ENCODE measurements at regions not wholly inside any gene's neighbourhood (a gene's known extent, or its start where the extent isn't known, plus 50 kb on each side); places are given as distances from the start of the nearest gene placed in this dataset.

GRCh38 chr5:2576823-2577222 is 174.7 kb downstream of the IRX2 start:
- H3K27me3 ChIP-seq (replicated peaks; ENCODE audit: control insufficient read depth, insufficient read depth, low read length, poor library complexity, severe bottlenecking): no peaks in the 10 kb centered on the region

GRCh38 chr5:2575871-2576270 is 175.6 kb downstream of the IRX2 start:
- Histone ChIP-seq H3K4me3 (ENCODE audit: insufficient read depth, low read depth, low read length, poor library complexity, severe bottlenecking) (no peak overlapping the region), H3K27me3 (replicated peaks; ENCODE audit: control insufficient read depth, insufficient read depth, low read length, poor library complexity, severe bottlenecking) (no peaks in the 10 kb centered on the region), H3K4me1 (ENCODE audit: control insufficient read depth, insufficient read depth, low read length, poor library complexity, severe bottlenecking) (no peaks in the 10 kb centered on the region), H3K9me3 (ENCODE audit: control insufficient read depth, low read length) (no peaks in the 10 kb centered on the region), H3K27ac (ENCODE audit: insufficient read depth, low read length, poor library complexity, severe bottlenecking) (no peak overlapping the region), H3K36me3 (ENCODE audit: control insufficient read depth, insufficient read depth, low read length) (no peaks in the 10 kb centered on the region)
- no peak for DNase-seq

More at GRCh38 chr5:2576823-2577222, 174.7 kb downstream of the IRX2 start:
- Histone ChIP-seq H3K27ac (ENCODE audit: insufficient read depth, low read length, poor library complexity, severe bottlenecking) (no peak overlapping the region), H3K9me3 (ENCODE audit: control insufficient read depth, low read length) (no peaks in the 10 kb centered on the region), H3K4me1 (ENCODE audit: control insufficient read depth, insufficient read depth, low read length, poor library complexity, severe bottlenecking) (no peaks in the 10 kb centered on the region), H3K4me3 (ENCODE audit: insufficient read depth, low read depth, low read length, poor library complexity, severe bottlenecking) (no peak overlapping the region), H3K36me3 (ENCODE audit: control insufficient read depth, insufficient read depth, low read length) (no peaks in the 10 kb centered on the region)
- no peak for DNase-seq

DNA sequence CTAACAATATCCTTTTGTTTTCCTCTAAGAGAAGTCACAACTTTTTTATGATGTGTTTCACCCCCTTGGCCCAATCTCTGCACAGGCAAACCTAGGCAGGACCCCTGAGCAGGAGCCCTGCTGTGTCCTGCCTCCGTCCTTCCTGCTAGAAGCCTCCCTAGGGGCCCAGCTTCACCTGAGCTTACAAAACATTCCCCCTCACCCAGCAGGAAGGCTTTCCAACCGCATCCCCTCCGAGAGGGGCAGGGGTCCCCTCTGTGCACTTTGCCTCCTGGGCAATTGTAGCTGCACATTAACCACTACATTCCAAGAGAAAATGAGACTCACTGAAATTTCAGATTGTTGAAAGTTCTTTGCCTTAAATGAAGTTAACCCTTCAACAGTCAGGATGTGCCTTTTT is 176.2 kb downstream of the IRX2 start:
- Histone ChIP-seq H3K9me3 (ENCODE audit: control insufficient read depth, low read length) (no peaks in the 10 kb centered on the region), H3K27ac (ENCODE audit: insufficient read depth, low read length, poor library complexity, severe bottlenecking) (no peak overlapping the region), H3K4me1 (ENCODE audit: control insufficient read depth, insufficient read depth, low read length, poor library complexity, severe bottlenecking) (no peaks in the 10 kb centered on the region), H3K36me3 (ENCODE audit: control insufficient read depth, insufficient read depth, low read length) (no peaks in the 10 kb centered on the region), H3K27me3 (replicated peaks; ENCODE audit: control insufficient read depth, insufficient read depth, low read length, poor library complexity, severe bottlenecking) (no peaks in the 10 kb centered on the region), H3K4me3 (ENCODE audit: insufficient read depth, low read depth, low read length, poor library complexity, severe bottlenecking) (no peak overlapping the region)
- DNase-seq: no peak

DNA sequence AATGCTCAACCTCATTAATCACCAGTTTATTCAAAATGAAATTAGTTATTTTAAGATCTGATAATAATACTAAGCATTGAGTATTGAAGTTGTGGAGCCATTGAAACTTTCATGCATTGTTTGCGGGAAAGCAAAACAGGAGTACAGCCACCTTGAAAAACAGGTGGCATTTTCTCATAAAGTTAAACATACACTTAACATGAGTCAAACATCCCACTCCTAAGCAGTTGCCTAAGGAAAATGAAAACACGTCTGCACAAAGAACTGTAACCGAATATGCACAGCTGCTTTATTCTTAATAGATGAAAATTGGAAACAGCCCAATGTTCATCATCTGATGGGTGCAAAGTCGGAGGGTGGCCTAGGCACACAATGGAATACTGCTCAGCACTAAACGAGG is 177.3 kb downstream of the IRX2 start:
- Histone ChIP-seq H3K9me3 (ENCODE audit: control insufficient read depth, low read length) (no peaks in the 10 kb centered on the region), H3K27ac (ENCODE audit: insufficient read depth, low read length, poor library complexity, severe bottlenecking) (no peak overlapping the region)

GRCh38 chr5:2570586-2570985 is 180.9 kb downstream of the IRX2 start:
- no peaks in the 10 kb centered on the region for H3K9me3 ChIP-seq (ENCODE audit: control insufficient read depth, low read length)
- no peak overlapping the region for H3K4me3 ChIP-seq (ENCODE audit: insufficient read depth, low read depth, low read length, poor library complexity, severe bottlenecking)
- DNase-seq: no peak
- H3K27me3 ChIP-seq (replicated peaks; ENCODE audit: control insufficient read depth, insufficient read depth, low read length, poor library complexity, severe bottlenecking): no peaks in the 10 kb centered on the region
- no peaks in the 10 kb centered on the region for H3K36me3 ChIP-seq (ENCODE audit: control insufficient read depth, insufficient read depth, low read length)
- H3K27ac ChIP-seq (ENCODE audit: insufficient read depth, low read length, poor library complexity, severe bottlenecking): no peak overlapping the region
- H3K4me1 ChIP-seq (ENCODE audit: control insufficient read depth, insufficient read depth, low read length, poor library complexity, severe bottlenecking): no peaks in the 10 kb centered on the region

More for the DNA sequence above, 177.3 kb downstream of the IRX2 start:
- Histone ChIP-seq H3K4me1 (ENCODE audit: control insufficient read depth, insufficient read depth, low read length, poor library complexity, severe bottlenecking) (no peaks in the 10 kb centered on the region), H3K4me3 (ENCODE audit: insufficient read depth, low read depth, low read length, poor library complexity, severe bottlenecking) (no peak overlapping the region), H3K27me3 (replicated peaks; ENCODE audit: control insufficient read depth, insufficient read depth, low read length, poor library complexity, severe bottlenecking) (no peaks in the 10 kb centered on the region), H3K36me3 (ENCODE audit: control insufficient read depth, insufficient read depth, low read length) (no peaks in the 10 kb centered on the region)
- no peak for DNase-seq

DNA sequence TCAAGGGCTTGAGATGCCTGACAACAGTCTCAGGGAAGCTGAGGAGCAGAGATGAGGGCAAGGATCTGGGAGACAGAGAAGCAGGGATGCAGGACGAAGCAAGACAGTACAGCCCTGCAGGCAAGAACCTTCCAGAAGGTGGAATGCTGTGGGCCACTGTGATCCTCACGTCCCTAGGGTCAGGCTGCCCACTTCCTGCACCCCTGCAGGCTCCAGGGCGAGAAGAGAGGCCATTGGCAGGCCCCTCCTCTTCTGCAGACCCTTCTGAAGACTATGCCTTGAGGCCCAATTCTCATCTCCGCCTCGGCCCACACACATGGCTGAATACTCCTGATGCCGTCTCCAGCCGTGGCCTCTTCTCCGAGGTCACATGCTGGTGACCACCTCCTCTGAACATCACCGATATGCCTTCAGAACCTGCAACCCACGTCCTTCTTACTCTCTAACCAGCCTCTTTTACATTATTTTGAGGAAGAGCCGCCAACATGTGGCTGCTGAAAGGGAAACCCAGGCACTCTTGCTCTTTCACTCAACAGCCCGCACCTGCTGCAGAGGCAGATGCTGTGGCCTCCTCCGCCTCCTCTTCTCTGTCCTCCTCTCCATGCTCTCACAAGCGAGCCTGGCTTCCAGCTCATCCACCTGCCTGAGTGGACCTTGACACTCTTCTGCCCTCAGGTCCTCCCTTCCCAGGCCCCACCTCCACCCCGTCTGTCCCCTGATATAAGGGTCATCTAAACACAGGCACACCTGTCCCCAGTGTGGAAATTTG is 181.5 kb downstream of the IRX2 start:
- Histone ChIP-seq H3K27me3 (replicated peaks; ENCODE audit: control insufficient read depth, insufficient read depth, low read length, poor library complexity, severe bottlenecking) (no peaks in the 10 kb centered on the region), H3K4me3 (ENCODE audit: insufficient read depth, low read depth, low read length, poor library complexity, severe bottlenecking) (no peak overlapping the region), H3K36me3 (ENCODE audit: control insufficient read depth, insufficient read depth, low read length) (no peaks in the 10 kb centered on the region), H3K9me3 (ENCODE audit: control insufficient read depth, low read length) (no peaks in the 10 kb centered on the region), H3K4me1 (ENCODE audit: control insufficient read depth, insufficient read depth, low read length, poor library complexity, severe bottlenecking) (no peaks in the 10 kb centered on the region), H3K27ac (ENCODE audit: insufficient read depth, low read length, poor library complexity, severe bottlenecking) (no peak overlapping the region)
- DNase-seq: no peak

DNA sequence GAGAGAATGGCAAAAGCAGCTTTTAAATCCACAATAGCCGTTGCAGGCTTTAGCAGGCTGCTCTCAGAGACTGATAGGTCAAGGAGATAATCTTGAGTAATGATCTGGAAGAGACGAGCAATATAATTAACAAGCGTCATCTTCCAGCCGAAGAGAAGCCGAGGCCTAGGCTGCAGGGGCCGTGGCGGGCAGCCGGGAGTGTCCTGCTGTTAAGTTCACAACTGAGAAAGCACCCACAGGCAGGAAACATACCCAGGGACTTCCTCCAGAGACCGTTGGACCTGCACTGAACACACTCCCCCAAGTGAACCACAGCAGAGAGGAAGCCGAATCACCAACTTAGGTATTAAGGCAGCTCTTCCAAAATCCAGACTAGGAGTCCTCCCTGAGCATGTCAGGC is 182.3 kb downstream of the IRX2 start:
- H3K9me3 ChIP-seq (ENCODE audit: control insufficient read depth, low read length): no peaks in the 10 kb centered on the region

GRCh38 chr5:2566284-2566683 is 185.2 kb downstream of the IRX2 start:
- no peak overlapping the region for H3K4me3 ChIP-seq (ENCODE audit: insufficient read depth, low read depth, low read length, poor library complexity, severe bottlenecking)
- DNase-seq: no peak

More for the DNA sequence above, 182.3 kb downstream of the IRX2 start:
- H3K36me3 ChIP-seq (ENCODE audit: control insufficient read depth, insufficient read depth, low read length): no peaks in the 10 kb centered on the region
- no peak overlapping the region for H3K4me3 ChIP-seq (ENCODE audit: insufficient read depth, low read depth, low read length, poor library complexity, severe bottlenecking)
- DNase-seq: no peak
- no peaks in the 10 kb centered on the region for H3K27me3 ChIP-seq (replicated peaks; ENCODE audit: control insufficient read depth, insufficient read depth, low read length, poor library complexity, severe bottlenecking)
- H3K27ac ChIP-seq (ENCODE audit: insufficient read depth, low read length, poor library complexity, severe bottlenecking): no peak overlapping the region
- H3K4me1 ChIP-seq (ENCODE audit: control insufficient read depth, insufficient read depth, low read length, poor library complexity, severe bottlenecking): no peaks in the 10 kb centered on the region

GRCh38 chr5:2565147-2565546 is 186.3 kb downstream of the IRX2 start:
- H3K4me1 ChIP-seq (ENCODE audit: control insufficient read depth, insufficient read depth, low read length, poor library complexity, severe bottlenecking): no peaks in the 10 kb centered on the region
- DNase-seq: no peak
- H3K27ac ChIP-seq (ENCODE audit: insufficient read depth, low read length, poor library complexity, severe bottlenecking): no peak overlapping the region
- H3K4me3 ChIP-seq (ENCODE audit: insufficient read depth, low read depth, low read length, poor library complexity, severe bottlenecking): no peak overlapping the region
- no peaks in the 10 kb centered on the region for H3K9me3 ChIP-seq (ENCODE audit: control insufficient read depth, low read length)
- H3K27me3 ChIP-seq (replicated peaks; ENCODE audit: control insufficient read depth, insufficient read depth, low read length, poor library complexity, severe bottlenecking): no peaks in the 10 kb centered on the region
- no peaks in the 10 kb centered on the region for H3K36me3 ChIP-seq (ENCODE audit: control insufficient read depth, insufficient read depth, low read length)

More at GRCh38 chr5:2566284-2566683, 185.2 kb downstream of the IRX2 start:
- H3K27me3 ChIP-seq (replicated peaks; ENCODE audit: control insufficient read depth, insufficient read depth, low read length, poor library complexity, severe bottlenecking): no peaks in the 10 kb centered on the region
- no peaks in the 10 kb centered on the region for H3K4me1 ChIP-seq (ENCODE audit: control insufficient read depth, insufficient read depth, low read length, poor library complexity, severe bottlenecking)
- no peaks in the 10 kb centered on the region for H3K9me3 ChIP-seq (ENCODE audit: control insufficient read depth, low read length)
- no peaks in the 10 kb centered on the region for H3K36me3 ChIP-seq (ENCODE audit: control insufficient read depth, insufficient read depth, low read length)
- no peak overlapping the region for H3K27ac ChIP-seq (ENCODE audit: insufficient read depth, low read length, poor library complexity, severe bottlenecking)

GRCh38 chr5:2563046-2563445 is 188.4 kb downstream of the IRX2 start:
- no peak overlapping the region for H3K27ac ChIP-seq (ENCODE audit: insufficient read depth, low read length, poor library complexity, severe bottlenecking)
- DNase-seq: no peak
- no peaks in the 10 kb centered on the region for H3K4me1 ChIP-seq (ENCODE audit: control insufficient read depth, insufficient read depth, low read length, poor library complexity, severe bottlenecking)
- H3K9me3 ChIP-seq (ENCODE audit: control insufficient read depth, low read length): no peaks in the 10 kb centered on the region
- H3K36me3 ChIP-seq (ENCODE audit: control insufficient read depth, insufficient read depth, low read length): no peaks in the 10 kb centered on the region
- H3K27me3 ChIP-seq (replicated peaks; ENCODE audit: control insufficient read depth, insufficient read depth, low read length, poor library complexity, severe bottlenecking): no peaks in the 10 kb centered on the region
- H3K4me3 ChIP-seq (ENCODE audit: insufficient read depth, low read depth, low read length, poor library complexity, severe bottlenecking): no peak overlapping the region
